ENCODE measurements at regions not wholly inside any gene's neighbourhood (a gene's known extent, or its start where the extent isn't known, plus 50 kb on each side); places are given as distances from the start of the nearest gene placed in this dataset.

- no peak for DNase-seq
Observed at GRCh38 chr7:18201350-18201749, 173.7 kb upstream of the PRPS1L1 start.

GRCh38 chr7:18202315-18203045 lies 174.8 kb upstream of the PRPS1L1 start:
- DNase-seq = no peak

- DNase-seq = no peak
Observed at GRCh38 chr7:18206331-18206730, 178.7 kb upstream of the PRPS1L1 start.

GRCh38 chr7:18208921-18209320 lies 181.3 kb upstream of the PRPS1L1 start:
- no peak for DNase-seq

GRCh38 chr7:18210377-18210776 lies 182.7 kb upstream of the PRPS1L1 start:
- DNase-seq = no peak

GRCh38 chr7:18210788-18211187 lies 183.1 kb upstream of the PRPS1L1 start:
- no peak for DNase-seq

GRCh38 chr7:18212308-18212707 lies 184.7 kb upstream of the PRPS1L1 start:
- no peak for DNase-seq

GRCh38 chr7:18212758-18213157 lies 185.1 kb upstream of the PRPS1L1 start:
- no peak for DNase-seq

- no peak for DNase-seq
Observed at GRCh38 chr7:18213652-18214051, 186.0 kb upstream of the PRPS1L1 start.

- DNase-seq = no peak
Observed at GRCh38 chr7:18216270-18216669, 188.6 kb upstream of the PRPS1L1 start.

- no peak for DNase-seq
Observed at GRCh38 chr7:18221377-18222293, 194.0 kb upstream of the PRPS1L1 start.

- DNase-seq = no peak
Observed at GRCh38 chr7:18222636-18223035, 195.0 kb upstream of the PRPS1L1 start.

GRCh38 chr7:18224138-18224537 lies 196.5 kb upstream of the PRPS1L1 start:
- DNase-seq = no peak

GRCh38 chr7:18225067-18225466 lies 197.4 kb upstream of the PRPS1L1 start:
- no peak for DNase-seq

- DNase-seq = no peak
Observed at GRCh38 chr7:18226598-18226997, 199.0 kb upstream of the PRPS1L1 start.

- no peak for DNase-seq
Observed at GRCh38 chr7:18228686-18229085, 201.0 kb upstream of the PRPS1L1 start.

GRCh38 chr7:18230271-18230670 lies 202.6 kb upstream of the PRPS1L1 start:
- DNase-seq = no peak

- no peak for DNase-seq
Observed at GRCh38 chr7:18231854-18232253, 204.2 kb upstream of the PRPS1L1 start.

- DNase-seq = no peak
Observed at GRCh38 chr7:18234519-18234918, 206.9 kb upstream of the PRPS1L1 start.

GRCh38 chr7:18235819-18236218 lies 208.2 kb upstream of the PRPS1L1 start:
- no peak for DNase-seq

- DNase-seq = no peak
Observed at GRCh38 chr7:18239212-18239611, 211.6 kb upstream of the PRPS1L1 start.

GRCh38 chr7:18241543-18242231 lies 214.0 kb upstream of the PRPS1L1 start:
- DNase-seq = no peak

GRCh38 chr7:18243731-18244130 lies 216.1 kb upstream of the PRPS1L1 start:
- DNase-seq = no peak
